SK-MEL-5 (cell line): ENCODE measurements at regions not wholly inside any gene's neighbourhood (a gene's known extent, or its start where the extent isn't known, plus 50 kb on each side); places are given as distances from the start of the nearest gene placed in this dataset.
A peak's percentile ranks its signal among the peaks of the same experiment; 100 is the strongest.
"Not testable (repeated sequence)": the region's sequence is repeated elsewhere in the genome, so short reads cannot be mapped to it uniquely, and the experiment has no call there.

ENCODE experiments used
- DNase-seq: peaks from one replicate; pipeline ENCODE4 v3.0.0-alpha.2; 2016; ENCODE audit warnings: low read depth, low spot score
- in situ Hi-C: cut with HindIII; loops from 2 replicates; pipeline ENCODE4 v1.10.0; 2016; ENCODE audit warnings: low sequenced_read_pairs, high pct_unique_total_duplicates, low pct_unique_long_range_greater_than_20kb

DNA sequence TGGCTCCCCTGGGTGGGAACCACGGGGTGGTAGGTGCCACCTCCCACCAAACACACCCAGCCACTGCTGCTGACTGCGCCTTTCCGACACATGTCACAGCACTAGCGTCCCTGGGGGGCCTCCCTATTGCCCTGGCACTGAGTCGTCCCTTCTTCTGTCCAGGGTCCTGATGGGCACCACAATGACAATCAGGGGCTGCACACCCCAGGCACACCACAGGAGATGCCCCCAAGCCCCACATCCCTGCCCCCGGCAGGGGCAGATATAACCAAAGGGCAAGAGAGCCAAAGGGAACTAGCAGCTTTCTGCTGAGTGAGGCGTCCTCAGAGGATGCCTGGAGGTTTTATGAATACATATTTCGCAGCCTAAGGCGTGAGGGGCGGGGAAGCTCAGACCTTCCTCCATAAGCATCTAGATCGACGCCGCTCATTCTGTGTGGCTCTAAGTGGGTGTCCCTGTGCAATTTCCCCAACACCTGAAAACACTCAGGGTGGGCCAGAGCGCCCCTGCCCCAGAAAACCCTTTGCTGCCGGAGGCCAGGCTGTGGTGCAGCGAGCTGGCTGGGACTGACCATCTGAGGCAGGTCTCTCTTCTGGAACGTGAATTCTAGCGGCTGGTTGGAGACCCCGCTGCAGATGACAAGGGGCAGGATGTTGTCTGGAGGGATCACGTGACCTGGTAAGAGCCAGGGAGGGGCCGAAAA, 186.7 kb downstream of the KLRB1 start:
- in situ Hi-C loops, DNase-seq: not testable (repeated sequence)

DNA sequence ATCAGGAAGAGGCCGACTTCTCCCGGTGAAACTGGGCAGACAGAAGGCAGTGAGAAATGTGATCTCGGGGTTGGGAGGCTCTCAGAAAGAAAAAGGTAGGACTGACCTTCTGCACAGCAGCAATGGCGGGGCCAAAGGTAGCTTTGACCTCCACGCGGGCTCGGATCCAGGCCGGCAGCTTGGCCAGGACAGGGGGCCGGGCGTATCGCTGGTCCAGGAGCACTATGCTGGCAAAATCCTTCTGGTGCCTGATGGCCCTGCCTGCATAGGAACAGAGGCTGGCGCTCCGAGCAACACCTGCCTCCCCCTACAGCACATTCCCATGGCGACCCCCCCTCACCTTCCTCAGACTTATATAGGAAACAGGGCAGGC, 189.1 kb downstream of the KLRB1 start:
- in situ Hi-C loops, DNase-seq: not testable (repeated sequence)

DNA sequence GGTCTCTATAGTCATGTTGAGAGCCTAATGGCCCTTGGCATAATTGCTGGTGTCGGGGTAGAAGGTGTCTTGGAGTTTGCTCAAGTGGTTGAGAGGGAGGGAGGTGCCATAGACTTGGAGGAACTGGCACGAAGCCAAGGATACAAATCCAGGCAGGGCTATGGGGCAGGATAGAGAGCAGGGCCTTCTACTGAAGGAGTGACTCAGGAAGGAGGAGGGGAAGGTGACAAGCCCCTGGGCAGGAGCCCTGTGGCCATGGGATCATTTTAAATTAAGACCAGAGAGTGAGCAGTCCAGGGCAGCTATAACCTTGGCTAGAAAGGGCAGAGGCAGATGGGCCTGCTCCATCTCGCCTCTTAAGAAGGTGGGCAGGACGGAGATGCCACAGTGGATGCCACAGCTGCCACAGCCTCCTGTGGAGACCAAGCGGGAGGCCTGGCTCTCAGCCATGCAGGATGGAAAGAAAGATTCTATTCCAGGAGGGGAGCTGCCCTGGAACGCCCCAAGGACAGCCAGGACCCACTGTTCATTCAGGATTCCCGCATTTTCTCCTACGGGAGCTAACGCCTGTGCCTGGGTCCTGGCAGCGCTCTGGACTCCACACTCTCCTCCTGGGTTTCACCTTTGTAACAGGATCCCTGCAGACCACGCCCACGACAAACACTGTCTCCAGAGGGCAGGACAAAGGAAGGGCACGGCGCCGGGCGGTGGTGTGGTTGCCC, 189.6 kb downstream of the KLRB1 start:
- in situ Hi-C loops, DNase-seq: not testable (repeated sequence)

DNA sequence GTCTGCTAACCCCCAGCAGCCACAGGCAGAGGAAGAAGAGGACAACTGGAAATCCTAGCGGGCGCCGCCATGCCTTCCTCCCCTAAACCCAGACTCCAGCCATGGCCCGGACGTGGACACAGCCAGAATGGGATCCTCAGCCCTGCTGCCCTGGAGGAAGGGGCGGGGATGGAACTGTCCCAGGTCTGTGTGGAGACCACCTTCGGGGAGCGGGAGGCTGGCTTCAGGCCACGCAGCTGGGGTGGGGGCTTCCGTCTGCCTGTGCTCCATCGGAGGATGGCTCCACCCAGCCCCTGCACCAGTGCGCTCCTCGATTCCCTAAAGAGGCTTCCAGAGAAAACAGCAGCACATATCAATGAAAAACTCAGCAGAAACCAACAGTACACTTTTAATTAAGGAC, 190.4 kb downstream of the KLRB1 start:
- DNase-seq, in situ Hi-C loops: not testable (repeated sequence)

DNA sequence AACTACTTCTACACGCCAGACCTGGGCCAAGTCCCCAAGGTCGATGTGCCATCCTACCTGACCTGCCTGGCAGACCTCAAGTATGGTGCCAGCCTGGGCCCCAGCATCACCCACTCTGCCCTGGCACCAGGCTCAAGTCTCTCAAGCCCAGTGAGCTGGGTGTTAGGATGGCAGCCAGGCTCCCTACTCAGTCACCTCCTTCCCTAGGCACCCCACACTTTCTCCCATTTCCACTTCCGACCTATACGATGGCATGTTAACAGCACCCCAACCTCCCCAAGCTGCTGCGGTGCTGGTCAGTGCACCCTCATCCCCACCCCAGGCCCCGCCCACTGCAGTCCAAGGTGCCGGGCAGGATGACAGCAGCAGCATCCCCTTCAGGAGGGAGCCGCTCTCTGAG, 191.4 kb downstream of the KLRB1 start:
- in situ Hi-C loops, DNase-seq: not testable (repeated sequence)

DNA sequence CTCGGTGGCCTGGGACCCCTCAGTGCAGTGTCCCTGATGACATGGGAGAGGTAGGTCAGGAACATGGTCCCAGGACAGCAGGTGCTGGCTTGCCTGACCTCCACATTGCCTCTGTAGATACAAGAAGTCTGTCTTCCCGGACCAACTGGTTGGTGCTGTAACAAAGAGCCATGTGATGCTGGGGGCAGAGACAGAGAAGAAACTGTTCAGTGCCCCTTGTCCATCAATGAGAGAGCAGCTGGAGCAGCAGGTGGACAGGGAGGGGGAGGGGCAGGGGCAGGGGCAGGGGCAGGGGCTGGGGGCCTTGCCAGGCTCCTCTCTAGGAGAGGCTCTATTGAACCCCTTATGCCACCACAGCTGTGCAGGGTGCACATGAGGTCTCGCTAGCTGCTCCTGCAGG, 191.8 kb downstream of the KLRB1 start:
- in situ Hi-C loops, DNase-seq: not testable (repeated sequence)

DNA sequence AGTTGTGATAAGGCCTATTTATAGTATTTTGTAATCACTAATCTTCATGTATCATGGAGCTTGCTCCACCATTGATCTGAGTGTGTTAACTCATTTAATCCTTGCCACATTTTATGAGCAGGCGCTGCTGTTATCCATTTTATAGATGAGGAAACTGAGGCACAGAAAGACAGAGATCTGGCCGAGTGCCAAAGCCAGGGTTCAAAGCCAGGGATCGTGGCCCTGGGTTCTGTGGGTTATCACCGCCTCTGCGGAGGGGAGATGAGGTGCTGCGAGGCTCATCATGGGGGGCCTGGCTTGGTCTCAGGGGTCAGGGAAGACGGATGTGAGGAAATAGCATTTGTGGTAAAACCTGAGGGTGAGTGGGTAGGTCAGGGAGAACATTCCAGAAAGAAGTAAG, 193.9 kb downstream of the KLRB1 start:
- in situ Hi-C loops, DNase-seq: not testable (repeated sequence)

DNA sequence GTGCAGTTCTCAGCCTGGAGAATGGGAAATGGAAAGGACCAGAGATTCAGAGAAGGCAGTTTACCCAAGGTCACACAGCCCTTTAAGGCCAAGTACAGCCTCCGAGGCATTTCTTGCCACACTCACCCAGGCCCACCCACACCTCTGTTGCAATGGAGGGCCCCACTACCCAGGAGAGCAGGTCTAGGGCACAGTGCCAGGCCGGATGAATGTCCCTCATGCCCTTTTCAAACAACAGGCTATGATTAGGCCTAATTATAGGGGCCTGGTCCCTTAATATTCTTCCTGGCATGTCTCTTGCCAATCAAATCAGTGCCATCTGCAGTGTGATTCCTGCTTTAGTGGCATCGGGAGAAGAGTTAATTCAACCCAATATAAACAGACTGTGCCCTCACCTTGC, 195.3 kb downstream of the KLRB1 start:
- DNase-seq, in situ Hi-C loops: not testable (repeated sequence)

DNA sequence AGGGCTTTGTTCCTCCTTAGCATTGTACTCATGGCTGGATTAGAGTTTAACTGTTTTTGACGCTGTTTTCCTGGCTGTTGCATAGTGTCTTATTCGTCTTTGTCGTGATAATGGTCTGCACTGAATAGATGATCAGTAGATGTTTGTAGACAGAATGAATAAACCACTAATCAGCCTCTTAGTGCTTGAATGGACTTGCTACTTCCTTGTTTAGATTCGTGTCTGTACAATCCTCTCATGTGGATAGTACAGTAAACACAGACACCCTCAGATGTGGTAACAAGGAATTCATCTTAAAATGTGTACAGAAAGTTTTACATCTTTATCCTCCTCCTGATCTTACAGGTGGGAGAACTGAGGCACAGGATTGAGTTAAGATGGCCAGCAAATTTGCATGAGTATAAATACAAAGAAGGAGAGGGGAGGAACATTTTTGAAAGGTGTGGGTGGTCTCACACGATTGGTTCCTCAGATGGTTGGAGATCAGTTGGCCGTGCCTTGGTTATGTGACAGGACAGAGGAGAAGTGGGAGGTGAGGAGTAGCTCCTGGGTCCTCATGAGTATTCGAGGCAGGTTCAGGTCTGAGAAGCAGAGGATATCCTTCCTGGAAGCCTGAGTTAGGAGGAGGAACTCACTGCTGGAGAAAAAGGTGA, 196.0 kb downstream of the KLRB1 start:
- in situ Hi-C loops, DNase-seq: not testable (repeated sequence)

DNA sequence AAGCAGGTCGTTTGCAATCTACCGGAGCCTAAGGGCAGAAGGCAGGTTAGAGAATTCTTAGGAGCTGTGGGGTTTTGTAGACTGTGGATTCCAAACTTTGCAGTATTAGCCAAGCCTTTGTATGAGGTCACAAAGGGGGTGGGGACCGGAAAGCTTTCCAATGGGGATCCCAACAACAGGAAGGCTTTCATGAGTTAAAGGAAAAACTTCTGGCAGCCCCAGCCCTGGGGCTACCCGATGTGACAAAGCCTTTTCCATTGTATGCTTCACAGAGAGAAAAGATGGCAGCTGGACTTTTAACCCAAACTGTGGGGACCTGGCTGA, 199.2 kb upstream of the PZP start:
- peak; percentile 95 for DNase-seq
- in situ Hi-C loops, result not testable (repeated sequence)

DNA sequence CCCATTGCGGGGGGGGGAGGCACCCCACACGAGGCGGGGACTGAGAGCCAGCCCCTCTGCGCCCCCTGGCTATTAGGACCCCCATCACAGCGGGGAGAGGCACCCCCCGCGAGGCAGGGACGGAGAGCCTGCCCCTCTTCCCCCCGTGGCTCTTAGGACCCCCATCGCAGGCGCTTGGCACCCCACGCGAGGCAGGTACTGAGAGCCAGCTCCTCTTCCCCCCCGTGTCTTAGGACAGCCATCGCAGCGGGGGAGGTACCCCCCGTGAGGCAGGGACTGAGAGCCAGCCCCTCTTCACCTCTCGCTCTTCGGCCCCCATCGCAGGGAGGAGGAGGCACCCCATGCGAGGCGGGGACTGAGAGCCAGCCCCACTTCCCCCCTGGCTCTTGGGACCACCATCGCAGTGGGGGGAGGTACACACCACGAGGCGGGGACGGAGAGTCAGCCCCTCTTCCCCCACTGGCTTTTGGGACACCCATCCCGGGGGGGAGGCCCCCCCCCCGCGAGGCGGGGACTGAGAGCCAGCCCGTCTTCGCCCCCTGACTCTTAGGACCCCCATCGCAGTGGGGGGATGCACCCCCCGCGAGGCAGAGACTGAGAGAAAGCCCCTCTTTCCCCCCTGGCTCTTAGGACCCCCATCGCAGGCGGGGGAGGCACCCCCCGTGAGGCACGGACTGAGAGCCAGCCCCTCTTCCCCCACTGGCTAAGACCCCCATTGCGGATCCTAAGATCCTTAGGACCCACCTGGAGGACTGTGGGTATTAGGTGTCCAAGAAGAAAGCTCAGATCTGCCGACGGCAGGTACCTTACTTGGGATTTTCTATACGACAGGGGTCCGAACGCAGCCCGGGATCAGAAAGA, 198.6 kb upstream of the PZP start:
- DNase-seq, result peak; percentile 51
- in situ Hi-C loops, result no loop called here

DNA sequence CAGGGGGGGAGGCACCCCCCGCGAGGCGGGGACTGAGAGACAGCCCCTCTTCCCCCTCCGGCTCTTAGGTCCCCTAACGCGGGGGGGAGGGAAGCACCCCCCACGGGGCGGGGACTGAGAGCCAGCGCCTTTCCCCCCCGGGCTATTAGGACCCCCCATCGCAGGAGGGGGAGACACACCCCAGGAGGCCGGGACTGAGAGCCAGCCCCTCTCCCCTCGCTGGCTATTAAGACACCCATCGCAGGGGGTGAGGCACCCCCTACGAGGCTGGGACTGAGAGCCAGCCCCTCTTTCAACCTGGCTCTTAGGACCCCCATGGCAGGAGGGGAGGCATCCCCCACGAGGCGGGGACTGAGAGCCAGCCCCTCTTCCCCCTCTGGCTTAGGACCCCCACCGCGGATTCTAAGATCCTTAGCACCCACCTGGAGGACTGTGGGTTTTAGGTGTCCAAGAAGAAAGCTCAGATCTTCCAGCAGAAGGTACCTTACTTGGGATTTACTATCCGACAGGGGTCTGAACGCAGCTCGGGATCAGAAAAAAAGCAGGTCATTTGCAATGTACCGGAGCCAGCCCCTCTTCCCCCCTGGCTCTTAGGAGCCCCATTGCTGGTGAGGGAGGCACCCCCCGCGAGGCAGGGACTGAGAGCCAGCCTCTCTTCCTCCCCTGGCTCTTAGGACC, 197.8 kb upstream of the PZP start:
- in situ Hi-C loops, result no loop called here
- peak; percentile 54 for DNase-seq

DNA sequence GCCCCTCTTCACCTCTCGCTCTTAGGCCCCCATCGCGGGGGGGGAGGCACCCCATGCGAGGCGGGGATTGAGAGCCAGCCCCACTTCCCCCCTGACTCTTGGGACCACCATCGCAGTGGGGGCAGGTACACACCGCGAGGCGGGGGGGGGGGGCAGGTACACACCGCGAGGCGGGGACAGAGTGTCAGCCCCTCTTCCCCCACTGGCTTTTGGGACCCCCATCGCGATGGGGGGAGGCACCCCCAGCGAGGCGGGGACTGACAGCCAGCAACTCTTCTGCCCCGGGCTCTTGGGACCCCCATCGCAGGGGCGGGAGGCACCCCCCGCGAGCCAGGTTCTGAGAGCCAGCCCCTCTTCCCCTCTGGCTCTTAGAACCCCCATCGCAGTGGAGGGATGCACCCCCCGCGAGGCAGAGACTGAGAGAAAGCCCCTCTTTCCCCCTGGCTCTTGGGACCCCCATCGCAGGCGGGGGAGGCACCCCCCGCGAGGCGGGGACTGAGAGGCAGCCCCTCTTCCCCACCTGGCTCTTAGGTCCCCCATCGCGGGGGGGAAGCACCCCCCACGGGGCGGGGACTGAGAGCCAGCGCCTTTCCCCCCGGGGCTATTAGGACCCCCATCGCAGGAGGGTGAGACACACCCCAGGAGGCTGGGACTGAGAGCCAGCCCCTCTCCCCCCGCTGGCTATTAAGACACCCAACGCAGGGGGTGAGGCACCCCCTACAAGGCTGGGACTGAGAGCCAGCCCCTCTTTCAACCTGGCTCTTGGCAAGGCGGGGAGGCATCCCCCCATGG, 196.5 kb upstream of the PZP start:
- DNase-seq, result no peak
- in situ Hi-C loops, result no loop called here

DNA sequence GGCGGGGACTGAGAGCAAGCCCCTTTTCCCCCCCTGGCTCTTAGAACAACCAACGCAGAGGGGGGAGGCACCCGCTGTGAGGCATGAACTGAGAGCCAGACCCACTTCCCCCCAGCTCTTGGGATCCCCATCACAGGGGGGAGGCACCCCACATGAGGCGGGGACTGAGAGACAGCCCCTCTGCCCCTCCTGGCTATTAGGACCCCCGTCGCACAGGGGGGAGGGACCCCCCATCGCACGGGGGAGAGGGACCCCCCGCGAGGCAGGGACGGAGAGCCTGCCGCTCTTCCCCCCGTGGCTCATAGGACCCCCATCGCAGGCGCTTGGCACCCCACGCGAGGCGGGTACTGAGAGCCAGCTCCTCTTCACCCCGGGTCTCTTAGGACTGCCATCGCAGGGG, 195.8 kb upstream of the PZP start:
- in situ Hi-C loops, result no loop called here
- peak; percentile 49 for DNase-seq

DNA sequence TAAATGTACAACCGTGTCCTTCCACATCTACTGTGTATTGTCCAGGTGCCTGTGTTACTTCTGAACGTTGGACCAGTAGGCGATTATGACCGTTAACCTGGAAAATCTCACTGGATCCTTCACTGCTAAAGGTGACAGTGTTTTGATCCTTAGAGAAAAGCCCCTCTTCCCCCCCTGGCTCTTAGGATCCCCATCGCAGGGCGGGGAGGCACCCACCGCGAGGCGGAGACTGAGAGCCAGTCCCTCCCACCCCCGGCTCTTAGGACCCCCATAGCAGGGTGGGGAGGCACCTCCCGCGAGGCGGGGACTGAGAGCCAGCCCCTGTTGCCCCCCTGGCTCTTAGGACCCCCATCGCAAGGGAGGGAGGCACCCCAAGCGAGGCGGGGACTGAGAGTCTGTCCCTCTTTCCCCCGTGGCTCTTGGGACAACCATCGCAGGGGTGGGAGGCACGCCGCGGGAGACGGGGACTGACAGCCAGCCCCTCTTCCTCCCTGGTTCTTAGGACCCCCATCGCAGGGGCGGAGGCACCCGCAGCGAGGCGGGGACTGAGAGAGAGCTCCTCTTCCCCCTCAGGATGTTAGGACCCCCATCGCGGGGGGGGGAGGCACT, 194.3 kb upstream of the PZP start:
- in situ Hi-C loops, DNase-seq: not testable (repeated sequence)

DNA sequence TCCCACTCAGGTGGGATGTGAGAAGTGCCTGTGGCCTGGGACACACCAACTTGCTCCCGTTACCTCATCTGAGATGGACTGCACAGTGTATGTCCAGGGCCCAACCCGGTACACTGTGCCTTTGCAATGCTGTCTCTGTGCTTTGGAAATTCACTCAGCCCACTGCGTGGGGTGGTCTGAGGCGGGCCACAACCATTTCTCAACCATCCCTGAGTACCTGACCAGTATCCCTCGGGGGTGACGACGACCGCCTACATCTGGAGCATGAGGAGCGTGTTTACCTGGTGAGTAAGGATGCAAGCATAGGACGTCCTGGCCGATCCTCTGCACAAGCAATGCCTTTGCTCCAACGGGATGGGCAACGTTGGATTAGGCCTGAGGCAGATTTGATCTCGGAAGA, 188.2 kb upstream of the PZP start:
- DNase-seq, in situ Hi-C loops: not testable (repeated sequence)
